Mesendoderm (in vitro differentiated cells): ENCODE measurements at regions not wholly inside any gene's neighbourhood (a gene's known extent, or its start where the extent isn't known, plus 50 kb on each side); places are given as distances from the start of the nearest gene placed in this dataset.

Experiments used
- DNase-seq: peaks from one replicate; pipeline ENCODE4 v3.0.0; 2013
- H2AK5ac ChIP-seq: 2 replicates; pipeline ENCODE4 v1.6.1; 2013; ENCODE audit warnings: low read length, inconsistent platforms
- H2BK120ac ChIP-seq: 2 replicates; pipeline ENCODE4 v1.6.1; 2013; ENCODE audit warnings: low read depth, mild to moderate bottlenecking, low read length, moderate library complexity, mixed read lengths
- H2BK15ac ChIP-seq: replicated peaks from 2 replicates; pipeline ENCODE4 v1.6.1; 2013; ENCODE audit warnings: low read depth, mild to moderate bottlenecking, moderate library complexity
- H2BK5ac ChIP-seq: 2 replicates; pipeline ENCODE4 v1.6.1; 2013; ENCODE audit warnings: low read length, inconsistent platforms
- H3K18ac ChIP-seq: 2 replicates; pipeline ENCODE4 v1.6.1; 2013; ENCODE audit warnings: mild to moderate bottlenecking, low read length, mixed read lengths
- H3K23ac ChIP-seq: one replicate; pipeline ENCODE4 v1.6.1; 2013; ENCODE audit warnings: low read length
- H3K27ac ChIP-seq: 2 replicates; pipeline ENCODE4 v1.5.1; 2013; ENCODE audit warnings: low read depth, mild to moderate bottlenecking, inconsistent platforms, low read length, moderate library complexity
- H3K27me3 ChIP-seq: 2 replicates; pipeline ENCODE4 v1.6.1; 2013; ENCODE audit warnings: low read length, control low read depth, mild to moderate bottlenecking, inconsistent platforms; ENCODE audit not compliant: insufficient read depth, poor library complexity
- H3K36me3 ChIP-seq: 2 replicates; pipeline ENCODE4 v1.6.1; 2013; ENCODE audit warnings: low read length, inconsistent platforms; ENCODE audit not compliant: control insufficient read depth, insufficient read depth
- H3K4ac ChIP-seq: one replicate; pipeline ENCODE4 v1.6.1; 2013; ENCODE audit warnings: low read depth, mild to moderate bottlenecking, low read length, moderate library complexity
- H3K4me1 ChIP-seq: 2 replicates; pipeline ENCODE4 v1.6.1; 2013; ENCODE audit warnings: low read depth, low read length, inconsistent platforms; ENCODE audit not compliant: control insufficient read depth
- H3K4me2 ChIP-seq: 2 replicates; pipeline ENCODE4 v1.6.1; 2013; ENCODE audit warnings: low read length
- H3K4me3 ChIP-seq: 2 replicates; pipeline ENCODE4 v1.5.1; 2013; ENCODE audit warnings: mild to moderate bottlenecking, low read length
- H3K56ac ChIP-seq: one replicate; pipeline ENCODE4 v1.6.1; 2013; ENCODE audit warnings: low read length
- H3K79me1 ChIP-seq: 2 replicates; pipeline ENCODE4 v1.6.1; 2013; ENCODE audit warnings: low read length, inconsistent platforms
- H3K79me2 ChIP-seq: 2 replicates; pipeline ENCODE4 v1.6.1; 2013; ENCODE audit warnings: mild to moderate bottlenecking, low read length; ENCODE audit not compliant: control insufficient read depth, insufficient read depth
- H3K9ac ChIP-seq: 2 replicates; pipeline ENCODE4 v1.6.1; 2013; ENCODE audit warnings: low read length, inconsistent platforms
- H4K5ac ChIP-seq: one replicate; pipeline ENCODE4 v1.6.1; 2013; ENCODE audit warnings: low read length
- H4K8ac ChIP-seq: one replicate; pipeline ENCODE4 v1.6.1; 2013; ENCODE audit warnings: low read depth, mild to moderate bottlenecking, control low read depth, low read length, moderate library complexity
- WGBS: extraction: QIAGEN DNeasy Blood & Tissue Kit; methylation state at CpG from one replicate; pipeline ENCODE4 v1.1.7; 2013; ENCODE audit warnings: low lambda C conversion rate, missing lambda C conversion rate; ENCODE audit not compliant: insufficient coverage; ENCODE audit errors: extremely low coverage; 5-methylcytosine and 5-hydroxymethylcytosine counted together

DNA sequence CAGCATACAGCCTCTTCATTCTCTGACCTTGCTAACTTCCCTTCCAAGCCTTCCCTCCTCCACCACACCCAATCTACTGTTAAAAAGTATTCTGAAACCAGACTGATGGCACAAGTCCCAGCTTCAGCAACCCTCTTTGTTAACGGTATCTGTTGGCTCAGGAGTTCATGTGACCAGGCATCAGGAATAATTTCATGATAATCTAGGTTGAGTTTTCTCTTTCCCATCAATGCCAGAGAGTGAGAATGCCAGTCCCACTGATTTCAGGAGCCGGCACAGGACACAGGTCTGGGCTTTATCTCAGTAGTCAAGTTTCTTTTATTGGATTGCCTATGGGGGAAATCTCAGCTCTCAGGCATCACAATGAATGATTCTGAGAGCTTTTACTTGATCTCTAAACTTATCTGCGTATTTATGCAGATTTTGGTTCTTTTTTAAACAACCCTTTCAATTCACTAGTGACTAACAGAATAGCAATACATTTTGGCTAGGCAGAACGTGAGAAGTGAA, 231.0 kb upstream of the LYZL1 start:
- no peak overlapping the region for H2BK120ac ChIP-seq
- no peaks in the 10 kb centered on the region for H3K36me3 ChIP-seq
- no peaks in the 10 kb centered on the region for H3K79me2 ChIP-seq
- no peak overlapping the region for H3K23ac ChIP-seq
- no CpG with 5 or more reads among the region's 4 CpGs for WGBS
- no peak overlapping the region for H2BK15ac ChIP-seq
- H3K4me1 ChIP-seq: no peaks in the 10 kb centered on the region
- no peaks in the 10 kb centered on the region for H3K27me3 ChIP-seq
- H3K9ac ChIP-seq: no peak overlapping the region
- no peak overlapping the region for H2BK5ac ChIP-seq
- peak overlapping the region; percentile 30 for H3K18ac ChIP-seq
- no peak overlapping the region for H4K8ac ChIP-seq
- no peak overlapping the region for H2AK5ac ChIP-seq
- no peak overlapping the region for H3K4me3 ChIP-seq
- H3K79me1 ChIP-seq: no peaks in the 10 kb centered on the region
- no peak overlapping the region for H3K56ac ChIP-seq
- DNase-seq: peak; percentile 48
- H3K27ac ChIP-seq: no peak overlapping the region
- peak overlapping the region; percentile 45 for H3K4ac ChIP-seq
- no peak overlapping the region for H4K5ac ChIP-seq
- H3K4me2 ChIP-seq: no peak overlapping the region

DNA sequence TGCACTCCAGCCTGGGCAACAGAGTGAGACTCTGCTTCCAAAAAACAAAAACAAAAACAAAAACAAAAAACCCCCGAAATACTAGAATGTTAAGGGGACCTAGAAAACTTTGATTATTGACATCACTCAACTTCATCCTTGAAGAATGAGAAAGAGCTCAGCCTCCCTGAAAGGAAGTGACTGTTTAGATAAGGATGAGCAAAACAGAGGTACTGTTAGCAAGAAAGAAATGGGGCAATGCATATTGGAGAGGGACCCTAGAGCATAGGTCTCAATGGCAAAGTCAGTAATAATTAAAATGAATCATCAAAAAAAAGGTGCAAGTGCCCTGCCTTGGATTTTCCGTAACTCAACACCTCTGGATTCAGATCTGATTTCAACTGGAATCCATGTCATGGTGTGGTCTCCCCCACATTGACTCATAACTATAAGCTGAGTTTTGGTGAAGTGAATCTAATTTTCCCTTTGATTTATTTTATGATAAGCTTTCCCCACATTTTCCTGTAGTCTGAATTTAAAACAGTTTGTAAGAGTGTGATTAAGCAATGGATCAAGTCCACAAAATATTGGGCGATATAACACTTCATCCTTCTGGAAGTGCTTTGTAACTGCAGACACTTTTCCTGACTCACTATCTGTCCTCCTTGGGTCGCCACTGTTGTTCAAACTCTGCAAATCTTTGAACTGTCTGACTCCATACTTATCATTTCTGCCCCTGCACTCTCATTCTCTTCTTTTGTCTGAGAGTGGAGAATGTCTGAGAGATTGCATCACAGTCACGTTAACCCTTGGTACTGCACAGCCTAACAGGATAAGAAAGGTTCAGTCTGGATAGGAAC, 224.8 kb upstream of the LYZL1 start:
- no peaks in the 10 kb centered on the region for H3K79me1 ChIP-seq
- no peak overlapping the region for H4K8ac ChIP-seq
- H3K9ac ChIP-seq: no peak overlapping the region
- H2BK15ac ChIP-seq: no peak overlapping the region
- H3K79me2 ChIP-seq: no peaks in the 10 kb centered on the region
- H3K23ac ChIP-seq: no peak overlapping the region
- H3K4me2 ChIP-seq: no peak overlapping the region
- no peaks in the 10 kb centered on the region for H3K36me3 ChIP-seq
- no peak overlapping the region for H3K27ac ChIP-seq
- peak; percentile 23 for DNase-seq
- no peak overlapping the region for H3K4ac ChIP-seq
- no peak overlapping the region for H3K18ac ChIP-seq
- no peak overlapping the region for H2BK5ac ChIP-seq
- H3K4me1 ChIP-seq: peaks cover 3% of the 10 kb centered on the region
- H3K27me3 ChIP-seq: no peaks in the 10 kb centered on the region
- H2AK5ac ChIP-seq: no peak overlapping the region
- H2BK120ac ChIP-seq: no peak overlapping the region
- H4K5ac ChIP-seq: no peak overlapping the region
- H3K56ac ChIP-seq: no peak overlapping the region
- no CpG with 5 or more reads among the region's 5 CpGs for WGBS
- no peak overlapping the region for H3K4me3 ChIP-seq

DNA sequence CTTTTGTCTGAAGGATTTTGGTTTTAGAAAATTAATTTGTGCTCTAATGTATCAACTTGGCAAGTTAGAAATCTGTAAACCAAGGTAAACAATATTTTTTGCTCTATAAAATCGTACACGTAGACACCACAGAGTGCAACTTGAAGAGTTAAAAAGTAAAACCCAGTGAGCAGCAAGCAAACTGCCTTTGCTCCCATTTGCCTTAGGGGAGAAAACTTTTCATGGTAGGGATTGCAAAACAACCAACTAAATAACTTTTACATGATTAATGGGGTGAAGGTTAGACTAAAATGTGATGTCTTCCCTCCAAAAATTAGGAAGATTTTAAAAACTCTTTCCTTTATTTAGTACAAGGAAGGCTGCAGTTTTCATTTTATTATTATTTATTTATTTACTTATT, 224.2 kb upstream of the LYZL1 start:
- H2AK5ac ChIP-seq: no peak overlapping the region
- no peak overlapping the region for H4K8ac ChIP-seq
- no peak overlapping the region for H3K27ac ChIP-seq
- no peak overlapping the region for H2BK5ac ChIP-seq
- H3K36me3 ChIP-seq: no peaks in the 10 kb centered on the region
- H3K18ac ChIP-seq: no peak overlapping the region
- no peak overlapping the region for H3K23ac ChIP-seq
- DNase-seq: no peak
- H3K9ac ChIP-seq: no peak overlapping the region
- H3K4ac ChIP-seq: no peak overlapping the region
- no peaks in the 10 kb centered on the region for H3K27me3 ChIP-seq
- no peak overlapping the region for H3K56ac ChIP-seq
- no peak overlapping the region for H4K5ac ChIP-seq
- H3K79me2 ChIP-seq: no peaks in the 10 kb centered on the region
- H3K79me1 ChIP-seq: no peaks in the 10 kb centered on the region
- no peak overlapping the region for H2BK120ac ChIP-seq
- H3K4me3 ChIP-seq: no peak overlapping the region
- peaks cover 5% of the 10 kb centered on the region for H3K4me1 ChIP-seq
- no CpG with 5 or more reads among the region's 2 CpGs for WGBS
- no peak overlapping the region for H2BK15ac ChIP-seq
- no peak overlapping the region for H3K4me2 ChIP-seq

DNA sequence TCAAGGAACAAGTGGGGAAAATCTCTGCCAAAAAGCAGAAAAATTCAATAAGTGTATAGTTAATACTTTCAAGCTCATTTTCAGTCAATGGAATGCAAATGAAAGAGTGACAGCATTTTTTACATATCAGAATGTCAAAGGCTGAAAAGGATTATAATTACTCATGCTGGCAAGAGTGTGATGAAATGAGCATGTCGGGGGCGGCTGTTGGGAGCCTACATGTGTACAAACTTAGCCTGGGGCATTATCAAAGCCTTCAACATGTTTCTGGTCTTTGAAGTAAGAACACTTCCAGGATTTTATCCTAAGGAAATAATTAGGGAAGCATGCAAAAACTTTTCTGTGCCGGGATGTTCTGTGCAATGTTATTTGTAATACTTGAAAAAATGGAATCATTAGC, 221.7 kb upstream of the LYZL1 start:
- no peaks in the 10 kb centered on the region for H3K27me3 ChIP-seq
- no peak overlapping the region for H3K56ac ChIP-seq
- no peak overlapping the region for H2BK5ac ChIP-seq
- H2AK5ac ChIP-seq: no peak overlapping the region
- peaks cover 7% of the 10 kb centered on the region for H3K4me1 ChIP-seq
- H3K9ac ChIP-seq: no peak overlapping the region
- DNase-seq: peak; percentile 54
- H3K23ac ChIP-seq: no peak overlapping the region
- no peak overlapping the region for H4K5ac ChIP-seq
- H2BK120ac ChIP-seq: no peak overlapping the region
- H3K36me3 ChIP-seq: no peaks in the 10 kb centered on the region
- H3K4me2 ChIP-seq: no peak overlapping the region
- no peak overlapping the region for H3K27ac ChIP-seq
- H4K8ac ChIP-seq: no peak overlapping the region
- peak overlapping the region; percentile 74 for H2BK15ac ChIP-seq
- WGBS: no CpG with 5 or more reads among the region's 3 CpGs
- H3K79me2 ChIP-seq: no peaks in the 10 kb centered on the region
- H3K79me1 ChIP-seq: no peaks in the 10 kb centered on the region
- H3K18ac ChIP-seq: no peak overlapping the region
- H3K4me3 ChIP-seq: no peak overlapping the region
- H3K4ac ChIP-seq: peak overlapping the region; percentile 36

DNA sequence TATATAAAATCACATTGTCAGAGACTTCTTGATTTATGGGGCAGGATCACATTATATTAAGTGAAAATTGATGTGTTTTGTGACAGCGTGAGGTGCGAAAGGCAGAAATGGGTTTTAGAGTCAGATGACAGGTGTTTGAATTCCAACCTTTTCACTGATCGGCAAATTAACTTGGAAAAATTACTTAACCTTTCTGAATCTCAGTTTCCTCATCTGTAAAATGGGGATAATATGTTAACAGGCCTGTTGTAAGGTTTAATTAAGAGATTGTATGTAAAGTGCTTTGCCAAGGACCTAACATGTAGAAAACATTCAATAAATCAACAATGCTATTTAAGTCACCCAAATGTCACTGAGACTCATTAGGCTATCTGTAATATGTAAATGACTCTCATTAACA, 221.2 kb upstream of the LYZL1 start:
- Histone ChIP-seq H3K27me3 (no peaks in the 10 kb centered on the region), H4K8ac (no peak overlapping the region), H3K9ac (no peak overlapping the region), H3K56ac (no peak overlapping the region), H3K18ac (no peak overlapping the region), H3K4me1 (peaks cover 7% of the 10 kb centered on the region), H2BK15ac (peak overlapping the region; percentile 65), H2BK5ac (no peak overlapping the region), H3K79me2 (no peaks in the 10 kb centered on the region), H2AK5ac (no peak overlapping the region), H3K4me3 (no peak overlapping the region), H3K23ac (no peak overlapping the region), H3K79me1 (no peaks in the 10 kb centered on the region), H4K5ac (no peak overlapping the region), H3K27ac (no peak overlapping the region), H3K4me2 (no peak overlapping the region), H2BK120ac (no peak overlapping the region), H3K36me3 (no peaks in the 10 kb centered on the region), H3K4ac (no peak overlapping the region)
- WGBS: no CpG with 5 or more reads among the region's 3 CpGs
- DNase-seq: no peak
